ENCODE measurements at regions not wholly inside any gene's neighbourhood (a gene's known extent, or its start where the extent isn't known, plus 50 kb on each side); places are given as distances from the start of the nearest gene placed in this dataset.

- Mint-ChIP-seq H3K36me3 (ENCODE audit: low read depth) (no peaks in the 10 kb centered on the region), H3K9me3 (ENCODE audit: low read depth) (no peaks in the 10 kb centered on the region), H3K27me3 (ENCODE audit: low read depth) (peaks cover 2% of the 10 kb centered on the region), H3K4me1 (ENCODE audit: low read depth) (no peaks in the 10 kb centered on the region), H3K27ac (ENCODE audit: unreplicated experiment) (no peak overlapping the region), H3K4me3 (ENCODE audit: unreplicated experiment) (no peak overlapping the region)
- DNase-seq (ENCODE audit: low spot score): no peak
- TF ChIP-seq CTCF (IDR thresholded peaks at IDR 0.05): no peak
Measured at GRCh38 chr9:99718631-99719030, 103.1 kb upstream of the NR4A3 start.

GRCh38 chr9:99720455-99721050 lies 101.1 kb upstream of the NR4A3 start:
- Mint-ChIP-seq H3K36me3 (ENCODE audit: low read depth) (no peaks in the 10 kb centered on the region), H3K27me3 (ENCODE audit: low read depth) (peaks cover 2% of the 10 kb centered on the region), H3K4me1 (ENCODE audit: low read depth) (no peaks in the 10 kb centered on the region), H3K9me3 (ENCODE audit: low read depth) (no peaks in the 10 kb centered on the region), H3K4me3 (ENCODE audit: unreplicated experiment) (no peak overlapping the region), H3K27ac (ENCODE audit: unreplicated experiment) (no peak overlapping the region)
- DNase-seq (ENCODE audit: low spot score): no peak
- no peak for TF ChIP-seq CTCF (IDR thresholded peaks at IDR 0.05)

- no peaks in the 10 kb centered on the region for H3K36me3 Mint-ChIP-seq (ENCODE audit: low read depth)
- no peak overlapping the region for H3K4me3 Mint-ChIP-seq (ENCODE audit: unreplicated experiment)
- H3K9me3 Mint-ChIP-seq (ENCODE audit: low read depth): no peaks in the 10 kb centered on the region
- H3K27ac Mint-ChIP-seq (ENCODE audit: unreplicated experiment): no peak overlapping the region
- no peak for TF ChIP-seq CTCF (IDR thresholded peaks at IDR 0.05)
- no peaks in the 10 kb centered on the region for H3K4me1 Mint-ChIP-seq (ENCODE audit: low read depth)
- H3K27me3 Mint-ChIP-seq (ENCODE audit: low read depth): peaks cover 2% of the 10 kb centered on the region
- no peak for DNase-seq (ENCODE audit: low spot score)
Measured at GRCh38 chr9:99721898-99722297, 99.8 kb upstream of the NR4A3 start.

GRCh38 chr9:99722877-99723276 lies 98.8 kb upstream of the NR4A3 start:
- peaks cover 2% of the 10 kb centered on the region for H3K27me3 Mint-ChIP-seq (ENCODE audit: low read depth)
- no peaks in the 10 kb centered on the region for H3K9me3 Mint-ChIP-seq (ENCODE audit: low read depth)
- no peaks in the 10 kb centered on the region for H3K36me3 Mint-ChIP-seq (ENCODE audit: low read depth)
- H3K4me1 Mint-ChIP-seq (ENCODE audit: low read depth): no peaks in the 10 kb centered on the region
- H3K4me3 Mint-ChIP-seq (ENCODE audit: unreplicated experiment): no peak overlapping the region
- TF ChIP-seq CTCF (IDR thresholded peaks at IDR 0.05): no peak
- no peak overlapping the region for H3K27ac Mint-ChIP-seq (ENCODE audit: unreplicated experiment)
- DNase-seq (ENCODE audit: low spot score): no peak

- Mint-ChIP-seq H3K27me3 (ENCODE audit: low read depth) (peaks cover 2% of the 10 kb centered on the region), H3K36me3 (ENCODE audit: low read depth) (no peaks in the 10 kb centered on the region), H3K27ac (ENCODE audit: unreplicated experiment) (no peak overlapping the region), H3K4me1 (ENCODE audit: low read depth) (no peaks in the 10 kb centered on the region), H3K9me3 (ENCODE audit: low read depth) (no peaks in the 10 kb centered on the region), H3K4me3 (ENCODE audit: unreplicated experiment) (no peak overlapping the region)
- DNase-seq (ENCODE audit: low spot score): no peak
- TF ChIP-seq CTCF (IDR thresholded peaks at IDR 0.05): no peak
Measured at GRCh38 chr9:99724640-99725039, 97.0 kb upstream of the NR4A3 start.

Data from chondrocyte (in vitro differentiated cells).